ENCODE measurements at regions not wholly inside any gene's neighbourhood (a gene's known extent, or its start where the extent isn't known, plus 50 kb on each side); places are given as distances from the start of the nearest gene placed in this dataset.

DNA sequence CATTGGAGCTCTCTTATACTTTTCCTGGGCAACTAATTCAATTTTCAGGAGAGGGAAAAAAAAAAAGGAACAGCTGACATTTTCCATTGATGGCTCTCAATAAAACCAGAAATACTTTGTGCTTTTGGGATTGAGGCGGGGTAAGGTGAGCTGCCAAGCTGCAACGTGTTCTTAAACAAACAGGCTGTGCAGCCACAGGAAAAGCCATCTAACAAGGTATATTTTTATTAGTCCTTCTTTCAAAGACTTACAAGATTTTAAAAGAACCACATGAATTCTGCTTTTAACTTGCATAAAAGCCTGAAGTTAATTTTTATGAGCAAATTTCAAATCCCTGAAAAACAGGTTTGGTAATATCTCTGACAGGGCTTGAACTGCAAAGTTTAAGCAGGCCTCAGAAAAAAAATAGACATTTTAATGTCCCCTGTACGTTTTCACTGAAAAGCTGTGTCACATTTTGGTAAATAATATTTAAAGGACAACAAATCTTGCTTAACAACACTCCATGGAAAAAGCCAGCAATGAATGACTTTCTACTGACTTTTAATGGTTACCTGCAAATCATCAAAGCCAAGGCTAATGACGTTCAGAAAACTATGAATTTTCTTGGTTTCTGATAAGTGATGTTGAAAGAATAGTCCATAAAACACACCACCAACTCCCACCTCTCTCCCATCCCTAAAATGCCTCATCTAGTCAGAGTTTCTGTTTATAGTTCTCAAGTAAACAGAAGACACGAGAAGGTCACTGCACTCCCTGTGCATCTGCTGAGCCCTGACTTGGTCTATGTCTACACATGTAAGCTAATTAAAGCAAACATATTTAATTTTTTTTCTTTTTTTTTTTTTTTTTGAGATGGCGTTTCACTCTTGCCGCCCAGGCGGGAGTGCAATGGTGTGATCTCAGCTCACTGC, 433.6 kb downstream of the PIK3R1 start:
- DNase-seq (ENCODE audit: low spot score): no peak
- in situ Hi-C loops (cut with MboI; ENCODE audit: low sequenced_read_pairs, unreplicated experiment): no loop called here
- TF ChIP-seq, protein P1, sequence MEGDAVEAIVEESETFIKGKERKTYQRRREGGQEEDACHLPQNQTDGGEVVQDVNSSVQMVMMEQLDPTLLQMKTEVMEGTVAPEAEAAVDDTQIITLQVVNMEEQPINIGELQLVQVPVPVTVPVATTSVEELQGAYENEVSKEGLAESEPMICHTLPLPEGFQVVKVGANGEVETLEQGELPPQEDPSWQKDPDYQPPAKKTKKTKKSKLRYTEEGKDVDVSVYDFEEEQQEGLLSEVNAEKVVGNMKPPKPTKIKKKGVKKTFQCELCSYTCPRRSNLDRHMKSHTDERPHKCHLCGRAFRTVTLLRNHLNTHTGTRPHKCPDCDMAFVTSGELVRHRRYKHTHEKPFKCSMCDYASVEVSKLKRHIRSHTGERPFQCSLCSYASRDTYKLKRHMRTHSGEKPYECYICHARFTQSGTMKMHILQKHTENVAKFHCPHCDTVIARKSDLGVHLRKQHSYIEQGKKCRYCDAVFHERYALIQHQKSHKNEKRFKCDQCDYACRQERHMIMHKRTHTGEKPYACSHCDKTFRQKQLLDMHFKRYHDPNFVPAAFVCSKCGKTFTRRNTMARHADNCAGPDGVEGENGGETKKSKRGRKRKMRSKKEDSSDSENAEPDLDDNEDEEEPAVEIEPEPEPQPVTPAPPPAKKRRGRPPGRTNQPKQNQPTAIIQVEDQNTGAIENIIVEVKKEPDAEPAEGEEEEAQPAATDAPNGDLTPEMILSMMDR (IDR thresholded peaks at IDR 0.05; ENCODE audit: borderline replicate concordance, control extremely low read depth, extremely low read depth, insufficient read depth, missing control alignments): no peak

DNA sequence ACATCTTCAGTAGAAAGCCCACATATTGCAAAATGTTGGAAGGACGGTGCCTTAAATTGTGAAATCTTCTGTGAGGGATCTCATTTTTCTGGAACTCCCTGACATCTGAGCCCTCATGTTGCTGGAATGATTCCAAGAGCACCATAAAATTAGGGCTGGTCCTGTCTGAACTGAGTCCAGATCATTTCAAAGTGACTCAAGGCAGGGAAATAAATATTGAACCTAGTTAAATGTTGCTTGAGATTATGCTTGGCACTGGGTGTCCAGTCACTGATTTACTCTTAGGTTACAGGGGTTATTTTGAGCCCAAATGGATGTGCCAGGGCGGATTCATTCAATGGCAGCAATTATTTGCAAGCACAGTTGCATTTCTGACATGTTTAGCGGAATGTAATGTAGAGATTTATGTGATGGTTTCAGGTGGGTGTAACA, 437.0 kb downstream of the PIK3R1 start:
- DNase-seq (ENCODE audit: low spot score): no peak
- TF ChIP-seq, protein P1 (IDR thresholded peaks at IDR 0.05; ENCODE audit: borderline replicate concordance, control extremely low read depth, extremely low read depth, insufficient read depth, missing control alignments): no peak
- in situ Hi-C loops (cut with MboI; ENCODE audit: low sequenced_read_pairs, unreplicated experiment): loop anchor here (25.0 kb wide), 2 partner anchors 360 to 365 kb away; no protein-coding TSS in a partner anchor

GRCh38 chr5:68653471-68653870, 437.9 kb downstream of the PIK3R1 start:
- TF ChIP-seq, protein P1 (IDR thresholded peaks at IDR 0.05; ENCODE audit: borderline replicate concordance, control extremely low read depth, extremely low read depth, insufficient read depth, missing control alignments): no peak
- no peak for DNase-seq (ENCODE audit: low spot score)
- in situ Hi-C loops (cut with MboI; ENCODE audit: low sequenced_read_pairs, unreplicated experiment): loop anchor here (25.0 kb wide), 2 partner anchors 359 to 366 kb away; no protein-coding TSS in a partner anchor

DNA sequence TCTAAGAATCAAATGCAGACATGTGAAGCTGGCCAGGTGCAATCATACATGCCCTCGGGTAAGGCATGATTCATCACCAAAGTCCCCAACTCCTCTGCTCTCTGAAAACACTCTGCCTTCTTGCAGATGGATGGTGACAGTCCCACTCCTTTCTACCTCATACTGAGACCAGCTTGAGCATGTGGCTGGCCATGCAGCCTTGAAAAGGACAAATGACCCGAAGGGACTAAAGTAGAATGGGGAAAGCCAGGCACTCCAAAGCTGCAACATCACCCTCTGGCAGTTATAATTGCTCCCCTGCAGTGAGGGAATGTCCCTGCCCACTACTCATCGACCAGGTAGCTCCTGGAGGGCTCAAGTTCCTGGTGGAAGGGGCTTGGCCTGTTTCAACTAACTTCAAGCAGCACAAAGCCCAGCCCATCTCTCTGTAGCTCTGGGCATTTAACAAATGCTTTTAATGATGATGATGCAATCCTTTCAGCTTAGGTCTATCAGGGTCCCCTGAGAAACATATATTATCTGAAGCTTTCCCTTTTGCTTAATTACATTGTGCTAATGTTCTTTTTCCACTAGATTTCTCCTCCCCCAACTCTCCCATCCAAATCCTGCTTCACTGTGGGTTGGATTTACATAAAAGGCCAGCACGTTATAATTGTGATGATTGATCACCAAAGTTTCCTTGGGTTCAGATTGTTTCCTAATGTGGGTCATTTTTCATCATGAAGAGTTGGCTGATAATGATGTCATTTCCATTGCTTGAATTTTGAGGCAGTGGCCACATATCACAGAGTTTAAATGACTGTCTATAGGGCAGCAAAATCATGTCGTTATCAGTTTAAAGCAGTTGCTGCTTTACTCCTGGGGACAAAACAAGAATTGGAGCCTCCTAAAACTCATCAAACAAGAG, 436.5 kb upstream of the SLC30A5 start:
- in situ Hi-C loops (cut with MboI; ENCODE audit: low sequenced_read_pairs, unreplicated experiment): loop anchor here (25.0 kb wide), 2 partner anchors 355 to 370 kb away; no protein-coding TSS in a partner anchor

DNA sequence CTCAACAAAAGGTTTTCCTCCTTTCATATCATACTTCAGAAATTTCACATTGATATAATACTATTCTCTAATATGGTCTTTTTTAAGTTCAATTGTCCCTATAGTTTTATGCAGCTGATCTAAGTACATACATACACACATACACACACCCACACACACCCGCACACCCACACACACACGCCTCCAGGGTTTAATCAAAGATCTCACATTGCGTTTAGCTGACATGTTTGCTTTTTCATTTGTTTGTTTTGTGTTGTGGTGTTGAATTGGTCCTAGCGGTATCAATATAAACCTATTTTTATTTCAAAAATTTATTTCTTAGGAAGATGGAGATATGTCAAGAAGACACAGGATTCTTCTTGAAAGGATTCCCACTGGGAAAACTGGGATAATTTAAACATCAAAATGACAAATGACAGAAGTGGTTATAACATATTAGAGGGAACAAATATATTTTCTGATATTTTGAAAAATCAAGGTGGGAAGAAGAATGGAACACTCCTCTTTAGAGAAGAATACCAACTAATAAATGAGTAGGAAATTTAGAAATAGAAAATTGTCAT, 434.9 kb upstream of the SLC30A5 start:
- no peak for DNase-seq (ENCODE audit: low spot score)
- in situ Hi-C loops (cut with MboI; ENCODE audit: low sequenced_read_pairs, unreplicated experiment): loop anchor here (25.0 kb wide), 2 partner anchors 353 to 372 kb away; no protein-coding TSS in a partner anchor
- TF ChIP-seq, protein P1 (IDR thresholded peaks at IDR 0.05; ENCODE audit: borderline replicate concordance, control extremely low read depth, extremely low read depth, insufficient read depth, missing control alignments): no peak

More for the DNA sequence above, 436.5 kb upstream of the SLC30A5 start:
- TF ChIP-seq, protein P1 (IDR thresholded peaks at IDR 0.05; ENCODE audit: borderline replicate concordance, control extremely low read depth, extremely low read depth, insufficient read depth, missing control alignments): no peak
- DNase-seq (ENCODE audit: low spot score): peak; percentile 6

GRCh38 chr5:68659881-68660280, 433.9 kb upstream of the SLC30A5 start:
- TF ChIP-seq, protein P1 (IDR thresholded peaks at IDR 0.05; ENCODE audit: borderline replicate concordance, control extremely low read depth, extremely low read depth, insufficient read depth, missing control alignments): no peak
- DNase-seq (ENCODE audit: low spot score): no peak
- in situ Hi-C loops (cut with MboI; ENCODE audit: low sequenced_read_pairs, unreplicated experiment): loop anchor here (25.0 kb wide), 2 partner anchors 352 to 373 kb away; no protein-coding TSS in a partner anchor

Data from GM13976 (cell line).